EH (cell line): ENCODE measurements at regions not wholly inside any gene's neighbourhood (a gene's known extent, or its start where the extent isn't known, plus 50 kb on each side); places are given as distances from the start of the nearest gene placed in this dataset.
A peak's percentile ranks its signal among the peaks of the same experiment; 100 is the strongest.
"Not testable (repeated sequence)": the region's sequence is repeated elsewhere in the genome, so short reads cannot be mapped to it uniquely, and the experiment has no call there.

Experiments used
- DNase-seq: peaks from one replicate; pipeline ENCODE4 v3.0.0-alpha.2; 2015; ENCODE audit warnings: low read depth

GRCh38 chr1:116851189-116851588 is 58.5 kb upstream of the PTGFRN start:
- DNase-seq, result not testable (repeated sequence)

DNA sequence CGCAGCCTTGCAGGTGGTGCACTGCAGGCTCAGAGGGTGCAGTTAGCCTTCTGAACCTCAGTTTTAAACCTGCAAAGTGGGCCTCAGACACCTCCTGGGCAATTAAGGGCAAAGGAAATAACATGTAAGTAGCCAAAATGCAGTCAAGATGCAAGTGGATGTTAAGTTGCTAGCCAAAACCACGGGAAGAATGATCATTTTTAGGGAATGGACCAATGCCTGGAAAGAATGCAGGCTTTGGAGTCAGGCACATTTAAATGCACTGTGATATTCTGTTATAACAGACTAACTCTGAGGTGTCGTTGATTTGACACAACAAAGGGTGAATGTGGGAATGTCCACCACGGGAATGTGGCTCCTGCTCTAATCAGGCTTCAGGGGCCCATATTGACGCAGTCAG is 57.9 kb upstream of the PTGFRN start:
- no peak for DNase-seq

DNA sequence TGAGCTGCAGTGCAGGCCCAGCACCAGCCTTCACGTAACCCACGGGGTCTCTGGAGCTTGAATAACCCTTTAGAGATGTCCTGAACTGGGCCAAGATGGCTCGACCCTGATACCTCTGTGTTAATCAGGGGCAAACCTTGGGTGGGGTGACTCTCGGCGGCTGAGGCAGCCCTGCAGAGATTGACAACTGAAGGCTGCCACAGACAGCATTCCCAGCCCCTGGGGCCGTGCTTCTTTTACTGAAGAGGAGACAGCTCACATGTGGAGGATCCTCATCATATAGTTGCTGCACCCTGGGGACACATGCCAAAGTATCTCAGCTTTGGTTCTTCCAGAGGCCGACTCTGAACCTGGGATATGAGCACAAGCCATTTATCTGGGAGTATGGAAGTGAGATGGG is 57.3 kb upstream of the PTGFRN start:
- DNase-seq, result no peak

DNA sequence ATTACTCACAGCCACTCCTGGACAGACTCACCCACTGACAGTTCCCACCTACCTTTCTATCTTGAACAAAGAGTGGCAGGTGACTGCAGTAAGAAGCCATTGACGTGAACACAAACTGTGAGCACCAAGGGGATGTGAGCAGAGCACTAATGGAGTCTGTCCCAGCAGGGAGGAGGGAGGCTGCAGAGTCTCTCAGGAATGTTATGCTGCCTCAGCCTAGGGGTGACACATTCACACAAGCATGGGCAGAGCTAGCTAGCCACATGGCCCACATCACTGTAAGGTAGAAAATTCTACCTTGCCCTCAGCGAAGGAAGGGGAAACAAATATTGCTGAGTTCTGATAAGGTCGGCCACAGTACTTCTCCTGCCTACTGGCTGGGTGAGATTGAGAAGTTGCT is 56.8 kb upstream of the PTGFRN start:
- peak; percentile 63 for DNase-seq

DNA sequence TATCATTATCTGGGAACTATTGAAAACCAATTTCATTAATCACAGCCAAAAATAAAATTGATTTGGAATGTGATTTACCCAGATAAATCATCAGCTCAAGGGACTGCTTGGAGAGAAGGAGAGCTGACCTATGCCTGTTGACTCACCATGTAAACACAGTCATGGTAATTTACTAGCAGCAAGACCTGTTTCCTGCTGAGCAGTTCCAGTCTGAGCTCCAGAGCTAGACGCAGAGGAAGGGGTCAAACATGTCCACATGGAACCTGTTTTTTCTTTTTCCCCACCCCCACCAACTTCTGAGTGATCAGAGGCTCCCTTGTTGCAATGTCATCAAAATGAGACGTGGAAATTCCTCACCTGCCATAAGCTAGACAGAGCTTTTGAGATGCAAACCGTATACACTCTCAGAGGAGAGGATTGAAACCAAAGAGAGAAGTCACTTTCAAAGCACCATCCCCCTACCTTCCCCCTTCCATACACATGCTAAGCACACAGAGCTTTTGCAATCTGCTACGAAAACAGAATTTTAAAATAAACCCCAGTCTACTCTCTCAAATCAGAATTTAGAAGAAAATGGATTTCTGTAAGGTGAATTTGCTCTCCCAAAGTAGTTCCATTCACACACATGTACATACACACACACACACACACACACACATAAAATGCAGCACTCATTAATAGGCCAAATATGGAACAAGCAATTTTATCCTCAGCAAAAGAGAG is 55.9 kb upstream of the PTGFRN start:
- peak; percentile 83 for DNase-seq

- DNase-seq, result no peak
Measured at GRCh38 chr1:116854403-116854690, 55.4 kb upstream of the PTGFRN start.

DNA sequence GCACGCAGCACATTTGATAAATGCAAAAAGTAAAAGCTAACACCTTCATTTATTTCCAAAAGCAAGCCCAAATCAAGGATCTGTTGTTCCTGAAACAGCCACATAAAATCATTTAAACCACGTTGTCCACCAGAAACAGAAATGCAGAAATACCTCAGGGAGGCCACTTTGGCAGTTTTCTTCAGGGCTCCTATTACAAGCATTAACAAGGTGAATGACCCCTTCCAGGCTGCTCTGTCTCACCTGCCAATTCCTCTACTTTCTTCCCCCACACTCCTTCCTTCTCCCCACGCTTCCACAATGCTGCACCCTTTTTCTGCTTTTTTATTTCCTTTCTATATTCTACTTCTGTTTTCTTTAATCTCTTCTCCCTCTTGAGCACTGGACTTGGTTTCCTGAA is 55.0 kb upstream of the PTGFRN start:
- no peak for DNase-seq

GRCh38 chr1:116855191-116855619 is 54.5 kb upstream of the PTGFRN start:
- peak; percentile 41 for DNase-seq

DNA sequence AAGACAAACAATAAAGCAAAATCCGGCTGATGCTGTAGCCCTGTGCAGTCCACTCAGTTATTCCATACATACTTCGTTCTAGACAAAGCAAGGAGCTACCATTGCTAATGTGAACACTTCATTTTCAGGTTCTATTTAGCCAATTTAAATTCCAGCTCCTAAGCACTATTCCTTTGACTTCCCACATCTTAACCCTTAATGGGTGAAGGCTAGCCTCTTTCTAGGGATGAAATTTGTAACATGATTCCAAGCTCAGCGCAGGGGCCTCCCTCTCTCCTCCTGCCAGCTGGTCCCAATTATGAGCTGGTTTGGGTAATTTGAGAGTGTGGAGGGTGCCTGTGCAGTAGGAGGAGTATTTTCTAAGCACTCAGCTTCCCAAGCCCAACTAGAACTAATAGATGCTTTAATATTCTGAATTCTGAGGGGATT is 53.9 kb upstream of the PTGFRN start:
- peak; percentile 90 for DNase-seq

DNA sequence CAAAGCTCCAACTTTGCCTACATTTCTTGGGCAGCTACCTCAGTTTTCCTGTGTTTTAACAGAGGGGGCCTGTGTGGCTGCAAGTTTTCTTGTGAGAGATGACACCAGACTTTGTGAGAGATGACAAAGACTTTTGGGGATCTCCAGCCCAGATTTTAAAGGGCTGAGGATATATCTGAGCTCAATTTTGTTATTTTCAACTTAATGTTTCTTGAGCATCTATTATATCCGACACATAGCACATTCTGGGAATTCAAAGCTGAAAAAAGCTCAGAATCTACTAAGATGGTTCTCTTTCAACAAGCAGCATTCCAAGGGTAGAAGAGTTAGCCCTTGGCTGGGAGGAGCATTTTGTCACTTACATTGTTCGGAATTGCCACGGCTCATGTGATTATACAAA is 53.4 kb upstream of the PTGFRN start:
- no peak for DNase-seq

DNA sequence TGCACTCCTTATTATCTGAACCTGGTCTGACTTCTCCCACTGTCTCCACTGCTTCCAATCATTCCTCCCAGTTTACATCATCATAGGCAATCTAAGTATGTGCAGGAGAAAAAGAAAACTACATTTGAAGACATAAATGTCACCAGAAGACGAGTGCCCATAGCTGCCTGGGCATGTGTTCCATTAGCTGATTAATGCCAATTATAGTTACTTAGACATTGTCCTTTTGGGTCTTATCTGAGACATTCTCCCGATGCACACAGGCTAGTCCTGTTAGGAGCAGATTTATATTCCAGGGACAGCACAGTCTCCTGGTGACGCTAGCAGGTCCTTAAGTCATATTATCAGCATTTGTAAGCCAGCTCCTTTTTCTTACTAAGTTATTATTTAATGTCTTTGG is 52.6 kb upstream of the PTGFRN start:
- DNase-seq, result no peak
